PC-3 (cell line): ENCODE measurements at regions not wholly inside any gene's neighbourhood (a gene's known extent, or its start where the extent isn't known, plus 50 kb on each side); places are given as distances from the start of the nearest gene placed in this dataset.

Experiments
- ATAC-seq: fragments of 200-7000 bp; cut with Tn5 transposase; 2 replicates; pipeline ENCODE4 v1.9.1; 2020; ENCODE audit warnings: mild to moderate bottlenecking, moderate library complexity
- BruUV-seq: library from RNA; stranded (reverse); fragments of 400-500 nt; replicated peaks from 2 replicates; lab custom pipeline; 2021; lab: Mats Ljungman, UMichigan
- CTCF ChIA-PET: fragments of 300-600 bp; sonication (Branson Sonifier 250); formaldehyde crosslinking; loops from one replicate; lab custom pipeline; 2022; ENCODE audit warnings: antibody characterized with exemption; lab: Charles Lee
- POLR2A ChIA-PET: fragments of 300-600 bp; sonication (Branson Sonifier 250); formaldehyde crosslinking; loops from one replicate; lab custom pipeline; 2022; ENCODE audit warnings: antibody characterized with exemption; ENCODE audit not compliant: unreplicated experiment; lab: Charles Lee
- DNase-seq: peaks from one replicate; pipeline ENCODE4 v3.0.0-alpha.2; 2015
- H2AFZ ChIP-seq: fragments of 300-600 bp; sonication (generic); 2 replicates; pipeline ENCODE4 v1.6.0; 2016; ENCODE audit warnings: antibody characterized with exemption, low read length
- H3F3A ChIP-seq: fragments of 300-600 bp; sonication (generic); one replicate; pipeline ENCODE4 v1.6.0; 2017; ENCODE audit warnings: antibody characterized with exemption, low read length, control low read depth, mild to moderate bottlenecking; ENCODE audit not compliant: unreplicated experiment
- H3K27ac ChIP-seq: fragments of 300-600 bp; sonication (generic); 2 replicates; pipeline ENCODE4 v1.5.1; 2016; ENCODE audit warnings: mild to moderate bottlenecking, low read length
- H3K27me3 ChIP-seq: fragments of 300-600 bp; sonication (generic); 2 replicates; pipeline ENCODE4 v1.6.1; 2016; ENCODE audit warnings: low read length, mixed read lengths
- H3K36me3 ChIP-seq: fragments of 300-600 bp; sonication (generic); 2 replicates; pipeline ENCODE4 v1.6.1; 2016; ENCODE audit warnings: low read depth, mixed run types, low read length, mixed read lengths
- H3K4me1 ChIP-seq: fragments of 300-600 bp; sonication (generic); 2 replicates; pipeline ENCODE4 v1.5.1; 2016; ENCODE audit warnings: low read length; ENCODE audit not compliant: insufficient read depth
- H3K4me2 ChIP-seq: fragments of 300-600 bp; sonication (generic); 2 replicates; pipeline ENCODE4 v1.6.0; 2016; ENCODE audit warnings: low read length
- H3K4me3 ChIP-seq: fragments of 300-600 bp; sonication (generic); 2 replicates; pipeline ENCODE4 v1.5.1; 2016; ENCODE audit warnings: mild to moderate bottlenecking, low read length, mixed read lengths
- H3K79me2 ChIP-seq: fragments of 300-600 bp; sonication (generic); 2 replicates; pipeline ENCODE4 v1.6.1; 2017; ENCODE audit warnings: low read length, mixed read lengths
- H3K9ac ChIP-seq: fragments of 300-600 bp; sonication (generic); 2 replicates; pipeline ENCODE4 v1.6.0; 2016; ENCODE audit warnings: mild to moderate bottlenecking, low read length
- H3K9me2 ChIP-seq: fragments of 300-600 bp; sonication (generic); replicated peaks from 2 replicates; pipeline ENCODE4 v1.6.1; 2016; ENCODE audit warnings: mixed run types, low read length, mixed read lengths
- H3K9me3 ChIP-seq: fragments of 300-600 bp; sonication (generic); 2 replicates; pipeline ENCODE4 v1.6.1; 2016; ENCODE audit warnings: low read length, mixed read lengths
- H4K20me1 ChIP-seq: fragments of 300-600 bp; sonication (generic); 2 replicates; pipeline ENCODE4 v1.6.1; 2016; ENCODE audit warnings: low read length, mixed read lengths
- EZH2 ChIP-seq: fragments of 300-600 bp; sonication (generic); IDR thresholded peaks from one replicate; pipeline ENCODE4 v1.6.1; 2017; ENCODE audit warnings: antibody characterized with exemption, mild to moderate bottlenecking, low read length; ENCODE audit not compliant: unreplicated experiment
- EZH2phosphoT487 ChIP-seq: fragments of 300-600 bp; sonication (generic); IDR thresholded peaks from 2 replicates; pipeline ENCODE4 v1.6.1; 2018; ENCODE audit warnings: mild to moderate bottlenecking, antibody characterized with exemption, low read length, borderline replicate concordance
- intact Hi-C: fragments of 100-400 bp; cut with micrococcal nuclease; formaldehyde crosslinking; loops from 2 replicates; pipeline ENCODE4 v1.9.0; 2023
- TF ChIP-seq, protein P1 (sequence below): fragments of 300-600 bp; sonication (generic); conservative IDR thresholded peaks from 2 replicates; pipeline ENCODE4 v1.5.1; 2017; ENCODE audit warnings: antibody characterized with exemption, low read depth, mild to moderate bottlenecking, low read length

DNA sequence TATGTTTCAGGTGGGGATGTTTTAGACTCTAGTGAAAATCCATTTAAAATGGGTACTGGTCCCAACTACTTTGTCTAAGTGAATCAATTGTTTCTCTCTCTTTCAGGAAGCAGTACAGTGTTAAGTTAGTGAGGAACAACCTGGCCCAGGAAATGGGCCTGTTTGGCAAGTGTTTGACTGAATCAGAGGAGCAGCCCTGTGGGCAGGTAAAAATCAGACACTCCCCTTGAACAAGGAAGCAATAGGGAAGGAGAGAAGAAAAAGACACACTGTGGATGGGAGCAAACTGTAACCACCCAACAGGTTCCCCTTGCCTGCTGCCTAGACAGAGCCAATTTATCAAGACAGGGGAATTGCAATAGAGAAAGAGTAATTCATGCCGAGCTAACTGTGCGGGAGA is 245.7 kb downstream of the C11orf87 start:
- H2AFZ ChIP-seq = no peak overlapping the region
- H3K36me3 ChIP-seq = no peaks in the 10 kb centered on the region
- no peaks in the 10 kb centered on the region for H4K20me1 ChIP-seq
- BruUV-seq = no TSS peak
- H3K4me3 ChIP-seq = no peak overlapping the region
- CTCF ChIA-PET = no interaction called here
- no peak overlapping the region for H3K9ac ChIP-seq
- POLR2A ChIA-PET = no interaction called here
- H3K27me3 ChIP-seq = peaks cover 15% of the 10 kb centered on the region; the same call in 1 of the 2 replicates
- H3F3A ChIP-seq = no peaks in the 10 kb centered on the region
- DNase-seq = no peak
- H3K4me2 ChIP-seq = no peak overlapping the region
- ATAC-seq = no peak
- H3K9me2 ChIP-seq = no peaks in the 10 kb centered on the region
- no peaks in the 10 kb centered on the region for H3K4me1 ChIP-seq
- no peaks in the 10 kb centered on the region for H3K9me3 ChIP-seq
- TF ChIP-seq EZH2 (no peak), EZH2phosphoT487 (no peak)
- TF ChIP-seq, protein P1, sequence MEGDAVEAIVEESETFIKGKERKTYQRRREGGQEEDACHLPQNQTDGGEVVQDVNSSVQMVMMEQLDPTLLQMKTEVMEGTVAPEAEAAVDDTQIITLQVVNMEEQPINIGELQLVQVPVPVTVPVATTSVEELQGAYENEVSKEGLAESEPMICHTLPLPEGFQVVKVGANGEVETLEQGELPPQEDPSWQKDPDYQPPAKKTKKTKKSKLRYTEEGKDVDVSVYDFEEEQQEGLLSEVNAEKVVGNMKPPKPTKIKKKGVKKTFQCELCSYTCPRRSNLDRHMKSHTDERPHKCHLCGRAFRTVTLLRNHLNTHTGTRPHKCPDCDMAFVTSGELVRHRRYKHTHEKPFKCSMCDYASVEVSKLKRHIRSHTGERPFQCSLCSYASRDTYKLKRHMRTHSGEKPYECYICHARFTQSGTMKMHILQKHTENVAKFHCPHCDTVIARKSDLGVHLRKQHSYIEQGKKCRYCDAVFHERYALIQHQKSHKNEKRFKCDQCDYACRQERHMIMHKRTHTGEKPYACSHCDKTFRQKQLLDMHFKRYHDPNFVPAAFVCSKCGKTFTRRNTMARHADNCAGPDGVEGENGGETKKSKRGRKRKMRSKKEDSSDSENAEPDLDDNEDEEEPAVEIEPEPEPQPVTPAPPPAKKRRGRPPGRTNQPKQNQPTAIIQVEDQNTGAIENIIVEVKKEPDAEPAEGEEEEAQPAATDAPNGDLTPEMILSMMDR = no peak
- H3K79me2 ChIP-seq = no peaks in the 10 kb centered on the region
- intact Hi-C loops = no loop called here
- H3K27ac ChIP-seq = no peak overlapping the region

GRCh38 chr11:109668973-109669634 is 247.1 kb downstream of the C11orf87 start:
- no peaks in the 10 kb centered on the region for H3F3A ChIP-seq
- no peaks in the 10 kb centered on the region for H3K79me2 ChIP-seq
- DNase-seq = no peak
- no peak overlapping the region for H3K4me3 ChIP-seq
- intact Hi-C loops = no loop called here
- H3K9me2 ChIP-seq = no peaks in the 10 kb centered on the region
- no TSS peak for BruUV-seq
- no peaks in the 10 kb centered on the region for H3K9me3 ChIP-seq
- no peaks in the 10 kb centered on the region for H4K20me1 ChIP-seq
- TF ChIP-seq, protein P1 = no peak
- TF ChIP-seq EZH2 (no peak), EZH2phosphoT487 (no peak)
- H3K27me3 ChIP-seq = peaks cover 12% of the 10 kb centered on the region; the same call in 1 of the 2 replicates
- no peaks in the 10 kb centered on the region for H3K4me1 ChIP-seq
- no peak for ATAC-seq
- H2AFZ ChIP-seq = no peak overlapping the region
- ChIA-PET POLR2A (no interaction called here), CTCF (no interaction called here)
- no peak overlapping the region for H3K4me2 ChIP-seq
- H3K36me3 ChIP-seq = no peaks in the 10 kb centered on the region
- H3K27ac ChIP-seq = no peak overlapping the region
- H3K9ac ChIP-seq = no peak overlapping the region

DNA sequence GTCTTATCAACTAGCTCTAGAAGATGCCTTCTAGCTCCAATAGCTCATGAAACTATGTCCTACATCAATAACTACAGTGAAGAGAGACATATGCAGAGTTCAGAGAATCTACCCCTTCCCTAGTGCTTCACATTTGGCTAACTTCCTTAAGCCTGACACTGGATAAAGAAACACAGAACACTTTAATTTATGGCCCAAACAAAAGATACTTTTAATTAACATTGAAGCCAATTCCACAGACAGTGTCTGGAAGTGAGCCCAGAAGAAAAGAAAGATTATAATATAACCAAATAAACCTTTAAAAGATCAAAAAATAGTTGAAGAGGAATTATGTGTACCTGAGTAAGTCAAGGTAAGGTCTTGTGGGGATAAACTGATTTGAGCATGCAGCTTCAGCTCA is 255.2 kb downstream of the C11orf87 start:
- POLR2A ChIA-PET = no interaction called here
- peaks cover 32% of the 10 kb centered on the region for H3K27me3 ChIP-seq
- H3K4me2 ChIP-seq = no peak overlapping the region
- no peak overlapping the region for H3K4me3 ChIP-seq
- no peaks in the 10 kb centered on the region for H4K20me1 ChIP-seq
- no peaks in the 10 kb centered on the region for H3F3A ChIP-seq
- TF ChIP-seq, protein P1 = no peak
- TF ChIP-seq EZH2 (no peak), EZH2phosphoT487 (no peak)
- no peak overlapping the region for H3K9ac ChIP-seq
- H2AFZ ChIP-seq = no peak overlapping the region
- no peak overlapping the region for H3K27ac ChIP-seq
- no TSS peak for BruUV-seq
- H3K9me3 ChIP-seq = no peaks in the 10 kb centered on the region
- no peaks in the 10 kb centered on the region for H3K9me2 ChIP-seq
- CTCF ChIA-PET = no interaction called here
- no peaks in the 10 kb centered on the region for H3K36me3 ChIP-seq
- no peaks in the 10 kb centered on the region for H3K4me1 ChIP-seq
- no peaks in the 10 kb centered on the region for H3K79me2 ChIP-seq
- intact Hi-C loops = no loop called here
- ATAC-seq (no peak), DNase-seq (no peak)
